Stimulated activated CD4-positive, alpha-beta T cell treated with anti-CD3 and anti-CD28 coated beads, Interleukin-15, amount 100 ng/mL, for 24 hours (primary cell): ENCODE measurements at regions not wholly inside any gene's neighbourhood (a gene's known extent, or its start where the extent isn't known, plus 50 kb on each side); places are given as distances from the start of the nearest gene placed in this dataset.
"Not testable (repeated sequence)": the region's sequence is repeated elsewhere in the genome, so short reads cannot be mapped to it uniquely, and the experiment has no call there.

Source experiments
- DNase-seq: peaks from one replicate; pipeline ENCODE4 v3.0.0-alpha.2; 2020

DNA sequence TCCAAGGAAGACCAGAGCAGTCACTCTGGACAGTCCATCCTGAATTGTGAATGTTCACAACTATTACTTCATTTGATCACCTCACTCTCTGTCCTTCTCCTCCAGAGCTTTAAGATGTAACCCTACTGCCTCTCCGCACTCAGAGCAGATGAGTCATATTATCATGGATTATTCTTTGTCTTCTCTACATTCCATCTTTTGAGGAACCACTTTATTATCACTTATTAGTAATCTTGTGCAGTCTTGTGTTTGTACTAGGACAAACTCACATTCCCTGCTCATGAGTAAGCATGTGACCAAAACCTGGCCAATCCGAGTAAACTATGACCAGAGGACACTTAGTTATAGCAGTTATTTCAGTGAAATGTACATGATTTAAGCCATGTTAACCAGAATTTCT lies 401.5 kb upstream of the ADGRB3 start:
- no peak for DNase-seq

DNA sequence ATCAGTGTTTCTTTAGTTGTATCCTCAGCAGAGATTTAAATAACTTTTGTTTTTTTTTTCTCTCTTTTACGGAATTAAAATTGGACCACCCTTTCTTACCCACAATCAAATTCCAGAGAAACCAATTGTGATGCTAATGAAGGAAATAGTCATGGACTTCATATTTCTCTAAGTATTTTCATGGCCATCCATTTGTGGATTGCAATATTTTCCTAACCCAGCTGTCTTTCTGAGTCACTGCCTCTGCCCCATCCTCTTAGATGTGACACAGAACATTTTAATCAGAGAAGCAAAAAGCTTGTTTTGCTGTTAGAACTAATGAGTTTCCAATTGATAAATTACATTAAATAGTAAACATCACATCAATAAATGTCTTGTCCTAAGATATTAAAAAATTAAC lies 405.5 kb upstream of the ADGRB3 start:
- no peak for DNase-seq

DNA sequence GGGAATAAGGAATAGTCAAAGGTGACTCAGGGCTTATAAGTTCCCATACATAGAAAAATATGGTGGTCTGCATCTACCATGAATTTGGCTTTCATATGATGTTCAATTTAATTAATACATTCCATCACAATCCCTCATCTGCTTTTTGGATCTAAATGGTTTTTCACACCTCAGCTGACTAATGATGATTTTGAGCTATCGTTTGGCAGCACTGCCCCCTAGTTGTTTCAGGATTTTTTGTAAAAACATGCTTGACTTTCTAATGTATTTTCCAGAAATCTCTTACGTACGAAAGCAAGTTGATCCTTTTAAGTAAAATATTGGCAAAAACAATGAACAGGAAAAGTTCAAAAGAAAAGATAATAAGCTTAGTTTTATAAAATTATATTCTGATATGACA lies 408.6 kb upstream of the ADGRB3 start:
- no peak for DNase-seq

DNA sequence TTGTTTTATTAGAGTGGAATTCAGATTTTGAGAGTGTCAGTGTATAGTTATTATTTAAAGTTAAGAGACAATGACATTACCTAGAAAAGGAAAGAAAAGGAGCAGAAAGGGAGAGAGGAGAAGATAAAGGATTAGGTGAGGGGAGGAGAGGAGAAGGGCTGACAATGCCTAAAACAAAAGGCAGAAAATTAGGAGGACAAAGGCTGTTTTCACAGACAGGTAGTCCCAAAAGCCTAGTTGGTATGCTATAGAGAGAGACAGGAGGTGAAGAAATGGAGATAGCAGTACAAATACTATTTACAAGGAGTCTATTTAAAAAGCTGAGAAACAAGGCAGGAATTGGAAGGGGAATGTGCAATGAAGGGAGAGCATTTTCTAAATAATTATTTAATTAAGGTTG lies 409.4 kb upstream of the ADGRB3 start:
- no peak for DNase-seq

DNA sequence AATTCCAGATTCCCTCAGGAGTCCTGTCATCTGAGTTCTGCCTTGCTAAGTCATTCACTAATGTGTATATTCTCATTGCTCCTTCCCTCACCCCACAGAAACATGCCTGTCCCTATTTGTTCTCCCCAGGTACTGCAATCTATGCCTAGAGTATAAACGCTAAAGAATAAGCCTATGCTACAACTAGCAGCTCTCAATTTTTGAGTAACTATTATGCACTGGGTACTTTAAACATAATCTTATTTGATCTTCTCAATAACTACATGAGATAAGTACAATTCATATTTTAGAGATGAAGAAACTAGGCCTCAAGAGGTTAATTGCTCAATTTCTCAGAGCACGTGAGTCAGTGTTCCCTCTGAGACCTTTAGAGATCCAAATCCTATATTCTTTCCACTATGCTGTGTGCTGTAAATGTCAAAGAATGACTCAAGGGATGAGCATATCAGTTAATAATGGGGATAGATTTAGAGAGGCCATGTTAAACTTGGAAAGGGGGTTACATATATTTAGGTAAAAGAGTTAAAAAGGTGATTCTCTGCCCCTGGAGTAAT lies 423.8 kb upstream of the ADGRB3 start:
- DNase-seq, result no peak

DNA sequence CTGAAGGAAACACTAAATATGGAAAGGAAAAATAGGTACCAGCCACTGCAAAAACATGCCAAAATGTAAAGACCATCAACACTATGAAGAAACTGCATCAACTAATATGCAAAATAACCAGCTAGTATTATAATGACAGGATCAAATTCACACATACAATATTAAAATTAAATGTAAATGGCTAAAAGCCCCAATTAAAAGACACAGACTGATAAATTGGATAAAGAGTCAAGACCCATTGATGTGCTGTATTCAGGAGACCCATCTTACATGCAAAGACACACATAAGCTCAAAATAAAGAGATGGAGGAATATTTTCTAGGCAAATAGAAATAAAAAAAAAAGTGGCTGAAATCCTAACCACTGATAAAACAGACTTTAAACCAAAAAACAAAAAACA lies 427.5 kb upstream of the ADGRB3 start:
- DNase-seq, result not testable (repeated sequence)

DNA sequence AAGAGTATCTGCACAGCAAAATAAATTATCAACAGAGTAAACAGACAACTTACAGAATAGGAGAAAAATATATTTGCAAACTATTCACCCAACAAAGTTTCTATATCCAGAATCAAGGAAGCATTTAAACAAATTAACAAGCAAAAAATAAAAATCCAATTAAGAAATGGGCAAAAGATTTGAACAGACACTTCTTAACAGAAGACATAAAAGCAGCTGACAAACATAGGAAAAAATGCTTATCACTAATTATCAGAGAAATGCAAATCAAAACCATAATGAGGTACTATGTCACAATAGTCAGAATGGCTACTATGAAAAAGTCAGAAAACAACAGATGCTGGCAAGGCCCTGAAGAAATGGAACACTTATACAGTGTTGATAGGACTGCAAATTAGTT lies 434.2 kb upstream of the ADGRB3 start:
- DNase-seq, result no peak

DNA sequence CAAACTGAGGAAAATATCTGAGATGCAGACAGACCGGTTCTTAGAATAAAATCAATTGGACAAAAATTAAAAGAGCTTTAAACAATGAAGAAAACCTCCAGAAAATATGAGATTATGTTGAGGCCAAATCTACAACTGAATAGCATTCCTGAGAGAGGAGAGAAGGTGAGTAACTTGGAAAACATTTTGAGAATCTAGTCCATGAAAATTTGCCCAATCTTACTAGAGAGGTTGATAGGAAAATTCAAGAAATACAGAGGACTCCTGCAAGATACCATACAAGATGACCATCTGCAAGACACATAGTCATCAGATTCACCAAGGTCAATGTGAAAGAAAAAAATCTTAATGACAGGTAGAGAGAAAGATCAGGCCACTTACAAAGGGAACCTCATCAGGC lies 437.7 kb upstream of the ADGRB3 start:
- DNase-seq, result no peak

DNA sequence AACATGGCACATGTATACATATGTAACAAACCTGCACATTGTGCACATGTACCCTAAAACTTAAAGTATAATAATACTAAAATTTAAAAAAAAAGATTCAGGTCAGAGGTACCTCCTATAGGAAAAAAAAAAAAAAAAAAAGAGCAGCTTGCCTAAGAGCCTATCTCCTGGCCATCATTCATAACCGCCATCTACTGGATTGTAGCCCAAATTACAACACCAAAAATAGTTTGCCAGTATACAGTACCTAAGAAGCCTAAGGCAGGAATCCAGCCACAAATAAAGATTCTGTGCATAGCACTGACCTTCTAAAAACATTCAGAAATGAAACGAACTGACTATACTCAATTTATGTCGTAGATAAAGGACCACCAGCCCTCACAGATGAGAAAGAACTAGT lies 438.4 kb upstream of the ADGRB3 start:
- DNase-seq, result no peak

DNA sequence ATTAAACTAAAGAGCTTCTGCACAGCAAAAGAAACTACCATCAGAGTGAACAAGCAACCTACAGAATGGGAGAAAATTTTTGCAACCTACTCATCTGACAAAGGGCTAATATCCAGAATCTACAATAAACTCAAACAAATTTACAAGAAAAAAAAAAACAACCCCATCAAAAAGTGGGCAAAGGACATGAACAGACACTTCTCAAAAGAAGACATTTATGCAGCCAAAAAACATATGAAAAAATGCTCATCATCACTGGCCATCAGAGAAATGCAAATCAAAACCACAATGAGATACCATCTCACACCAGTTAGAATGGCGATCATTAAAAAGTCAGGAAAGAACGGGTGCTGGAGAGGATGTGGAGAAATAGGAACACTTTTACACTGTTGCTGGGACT lies 439.3 kb upstream of the ADGRB3 start:
- DNase-seq, result not testable (repeated sequence)

DNA sequence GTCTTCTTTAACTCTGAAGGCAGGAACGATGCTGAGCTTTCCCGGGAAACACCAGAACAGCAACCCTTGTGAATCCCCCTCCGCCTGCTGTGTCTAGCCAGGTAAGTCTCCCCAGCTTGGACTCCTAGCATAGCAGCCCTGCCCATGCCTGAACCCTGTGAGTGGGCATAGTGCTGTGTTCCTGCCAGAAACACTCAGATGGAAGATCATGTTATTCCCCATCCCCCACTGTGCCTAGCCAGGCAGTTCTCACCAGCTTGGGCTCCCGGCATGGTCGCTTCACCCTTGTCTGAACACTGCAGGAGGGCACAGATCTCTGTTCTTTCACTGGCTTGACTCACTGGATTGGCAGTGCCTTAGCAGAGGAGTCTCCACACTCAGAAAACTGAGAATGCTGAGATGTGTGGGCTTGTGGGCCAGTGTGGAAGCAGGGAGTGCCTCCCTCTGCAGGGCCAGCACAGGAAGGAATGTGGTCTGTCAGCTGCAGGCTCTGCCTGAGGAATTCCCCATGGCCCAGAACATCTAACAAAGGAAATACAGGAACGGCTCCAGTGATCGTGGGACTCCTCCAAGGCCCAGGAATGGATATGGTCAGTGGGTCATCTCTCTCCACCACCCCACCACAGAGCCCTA lies 440.1 kb upstream of the ADGRB3 start:
- DNase-seq, result no peak

DNA sequence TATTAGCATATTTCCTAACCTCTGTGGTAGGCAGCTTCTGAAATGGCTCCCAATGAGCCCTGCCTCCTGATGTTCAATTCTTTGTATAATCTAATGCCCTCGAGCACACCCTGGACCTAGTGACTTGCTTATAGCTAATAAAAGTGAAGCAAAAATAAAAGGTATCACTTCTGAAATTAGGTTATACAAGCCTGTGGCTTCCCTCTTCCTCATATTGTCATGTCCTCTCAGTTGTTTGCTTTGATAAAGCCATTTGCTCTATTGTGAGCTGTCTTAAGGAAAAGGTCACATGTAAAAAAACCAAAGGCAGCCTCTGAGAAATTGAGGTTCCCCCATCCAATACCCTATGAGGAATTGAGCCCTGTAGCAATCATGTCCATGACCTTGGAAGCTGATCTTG lies 442.1 kb upstream of the ADGRB3 start:
- no peak for DNase-seq

DNA sequence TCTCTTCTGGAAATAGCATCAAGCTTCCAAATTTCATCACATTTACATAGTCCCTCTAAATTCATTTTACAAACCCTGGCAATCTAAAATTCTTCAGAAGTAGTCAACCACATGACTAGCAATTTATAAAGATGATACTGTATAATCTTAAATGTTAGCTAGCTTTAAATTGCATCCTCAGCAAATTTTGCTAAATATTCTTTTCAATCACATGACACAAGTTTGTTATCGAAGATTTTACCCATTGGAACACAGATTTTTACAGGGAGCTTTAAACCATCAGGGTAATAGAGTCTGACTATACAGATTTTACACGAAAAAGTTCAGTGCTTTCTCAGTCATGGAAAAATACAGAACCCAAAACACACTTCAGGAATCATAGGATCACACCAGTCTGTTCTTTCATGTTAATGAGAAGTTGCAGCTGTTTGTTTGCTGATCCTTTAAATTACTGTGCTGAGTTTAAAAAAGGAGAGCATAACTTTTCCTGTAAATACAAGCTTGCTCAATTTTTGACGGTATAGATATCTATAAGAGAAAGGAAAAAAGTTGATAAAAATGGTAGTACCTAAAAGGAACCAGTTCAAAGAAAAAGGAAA lies 445.8 kb upstream of the ADGRB3 start:
- DNase-seq, result no peak

DNA sequence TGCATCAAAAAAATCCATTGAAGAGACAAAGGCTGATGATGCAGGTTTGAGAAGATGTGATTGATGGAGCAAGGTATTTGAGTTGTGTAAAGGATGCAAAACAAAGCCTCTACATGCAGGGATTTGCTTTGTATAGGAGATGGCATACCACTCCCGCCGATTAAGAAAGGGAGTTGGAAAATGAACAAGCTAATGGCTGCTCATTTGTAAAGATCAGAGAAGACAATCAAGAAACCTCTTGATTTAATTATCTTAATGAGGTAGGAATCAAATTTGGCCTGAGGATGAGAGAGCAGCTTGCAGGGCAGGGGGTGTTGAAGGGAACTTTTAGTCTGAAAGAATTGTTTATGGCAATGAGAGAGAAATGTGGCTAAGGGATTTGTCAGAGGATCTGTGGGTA lies 448.2 kb upstream of the ADGRB3 start:
- DNase-seq, result no peak

DNA sequence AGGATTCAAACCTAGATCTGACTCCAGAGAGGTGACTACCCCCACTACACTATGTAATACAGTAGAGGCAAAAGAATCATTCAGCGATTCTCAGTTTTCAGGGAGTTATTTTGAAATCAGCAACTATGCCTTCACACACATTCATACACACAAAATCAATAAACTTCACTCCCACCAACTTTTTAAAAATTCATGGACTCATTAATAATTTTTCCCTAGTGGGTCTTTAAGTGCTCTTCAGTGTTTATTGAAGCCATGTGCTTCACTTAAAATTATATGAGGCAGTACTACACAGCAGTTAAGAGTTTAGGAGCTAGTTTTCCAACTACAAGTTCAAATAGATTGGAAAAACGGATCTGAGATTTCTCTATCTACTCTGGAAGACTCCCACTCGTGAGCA lies 452.7 kb upstream of the ADGRB3 start:
- DNase-seq, result no peak

DNA sequence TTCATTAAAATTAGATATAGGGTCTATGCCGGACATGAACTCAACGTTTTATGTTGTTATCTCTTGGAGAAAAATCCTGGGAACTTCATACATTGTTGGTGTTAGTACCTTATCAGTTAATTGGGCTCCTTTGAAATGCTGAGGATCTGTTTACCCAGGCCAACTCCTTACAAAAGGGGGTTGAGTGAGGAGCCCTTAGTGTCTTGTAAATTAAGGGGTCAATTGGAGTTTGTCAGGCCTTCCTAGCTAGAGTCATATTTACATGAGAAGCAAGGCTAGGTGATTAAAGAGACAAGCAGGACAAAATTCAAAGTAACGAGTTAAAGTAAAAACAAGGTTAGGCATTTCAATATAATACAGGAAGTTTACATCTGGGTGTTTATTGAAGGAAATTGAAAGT lies 454.1 kb upstream of the ADGRB3 start:
- DNase-seq, result not testable (repeated sequence)

DNA sequence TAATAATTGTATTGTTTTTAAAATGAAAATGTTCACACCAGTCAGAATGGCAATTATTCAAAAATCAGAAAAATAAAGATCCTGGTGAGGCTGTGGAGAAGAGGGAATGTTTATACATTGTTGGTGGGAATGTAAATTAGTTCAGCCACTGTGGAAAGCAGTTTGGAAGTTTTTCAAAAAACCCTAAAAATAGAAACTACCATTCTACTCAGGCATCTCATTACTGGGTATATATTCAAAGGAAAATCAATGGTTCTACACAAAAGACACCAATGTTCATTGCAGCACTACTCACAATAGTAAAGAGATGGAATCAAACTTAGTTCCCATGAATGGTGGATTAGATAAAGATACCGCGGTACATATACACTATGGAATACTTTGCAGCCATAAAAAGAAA lies 461.5 kb upstream of the ADGRB3 start:
- DNase-seq, result no peak

DNA sequence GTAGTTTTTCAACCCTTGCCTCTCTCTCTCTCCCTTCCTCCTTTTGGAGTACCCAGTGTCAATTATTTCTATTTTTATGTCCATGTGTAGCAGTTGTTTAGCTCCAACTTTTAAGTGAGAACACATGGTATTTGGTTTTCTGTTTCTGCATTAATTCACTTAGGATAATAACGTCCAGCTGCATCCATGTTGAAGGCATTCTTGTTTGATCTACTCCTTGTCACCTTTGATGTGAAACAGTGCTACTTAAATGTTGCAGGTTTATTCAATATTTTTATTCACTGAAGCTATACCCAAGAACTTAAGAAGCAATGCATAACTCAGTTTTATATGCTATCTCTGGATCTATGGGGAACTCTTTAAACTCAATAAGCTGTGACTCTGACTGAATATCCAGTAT lies 465.2 kb upstream of the ADGRB3 start:
- no peak for DNase-seq

DNA sequence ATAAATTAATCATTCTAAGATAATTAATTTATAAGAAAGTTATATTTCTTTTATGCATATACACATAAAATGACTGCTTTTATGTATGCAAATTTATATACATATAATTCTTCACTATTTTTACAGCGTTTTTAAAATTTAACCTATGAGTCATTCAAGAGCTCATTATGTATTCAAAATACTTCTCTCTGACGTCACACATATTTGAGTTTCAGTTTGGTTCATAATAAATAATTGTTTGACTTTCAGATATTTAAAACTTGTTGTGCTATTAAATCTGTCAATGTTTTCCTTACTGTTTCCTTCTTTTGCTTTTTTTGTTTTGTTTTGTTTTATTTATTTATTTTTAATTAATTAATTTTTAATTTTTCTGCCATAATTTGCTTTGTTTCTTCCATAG lies 467.5 kb upstream of the ADGRB3 start:
- DNase-seq, result no peak

DNA sequence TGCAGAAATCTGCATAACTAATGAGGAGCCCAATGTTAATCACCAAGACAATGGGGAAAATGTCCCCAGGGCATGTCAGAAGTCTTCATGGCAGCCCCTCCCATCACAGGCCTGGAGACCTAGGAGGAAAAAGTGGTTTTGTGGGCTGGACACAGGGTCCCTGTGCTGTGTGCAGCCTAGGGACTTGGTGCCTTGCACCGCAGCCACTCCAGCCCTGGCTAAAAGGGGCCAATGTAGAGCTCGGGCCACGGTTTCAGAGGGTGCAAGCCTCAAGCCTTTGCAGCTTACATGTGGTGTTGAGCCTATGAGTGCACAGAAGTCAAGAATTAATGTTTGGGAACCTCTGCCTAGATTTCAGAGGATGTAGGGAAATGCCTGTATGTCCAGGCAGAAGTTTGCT lies 474.3 kb upstream of the ADGRB3 start:
- not testable (repeated sequence) for DNase-seq

DNA sequence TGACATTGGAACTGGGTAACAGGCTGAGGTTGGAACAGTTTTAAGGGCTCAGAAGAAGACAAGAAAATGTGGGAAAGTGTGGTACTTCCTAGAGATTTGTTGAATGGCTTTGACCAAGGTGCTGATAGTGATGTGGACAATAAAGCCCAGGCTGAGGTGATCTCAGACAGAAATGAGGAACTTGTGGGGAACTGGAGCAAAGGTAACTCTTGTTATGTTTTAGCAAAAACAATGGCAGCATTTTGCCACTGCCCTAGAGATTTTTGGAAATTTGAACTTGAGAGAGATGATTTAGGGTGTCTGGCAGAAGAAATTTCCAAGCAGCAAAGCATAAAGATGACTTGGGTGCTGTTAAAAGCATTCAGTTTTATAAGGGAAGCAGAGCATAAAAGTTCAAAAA lies 474.7 kb upstream of the ADGRB3 start:
- no peak for DNase-seq

DNA sequence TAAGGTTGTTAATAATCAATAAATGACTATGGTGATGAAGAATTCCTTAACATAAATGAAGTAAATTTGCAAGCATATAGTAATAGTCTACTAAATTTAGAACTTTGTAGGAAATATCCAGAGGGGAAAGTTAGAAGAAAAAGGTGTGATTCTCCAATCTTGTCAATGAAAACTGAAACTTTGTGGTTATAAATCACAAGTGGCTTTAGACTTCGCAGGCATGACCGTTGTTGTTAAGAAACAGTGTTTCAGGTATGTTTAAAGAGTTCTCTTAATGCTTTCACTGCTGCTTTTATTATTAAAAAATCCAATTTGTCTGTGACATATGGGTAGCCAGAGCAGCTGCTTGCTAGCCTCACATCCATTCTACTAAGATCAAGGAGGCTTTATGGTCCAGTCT lies 475.6 kb upstream of the ADGRB3 start:
- no peak for DNase-seq

DNA sequence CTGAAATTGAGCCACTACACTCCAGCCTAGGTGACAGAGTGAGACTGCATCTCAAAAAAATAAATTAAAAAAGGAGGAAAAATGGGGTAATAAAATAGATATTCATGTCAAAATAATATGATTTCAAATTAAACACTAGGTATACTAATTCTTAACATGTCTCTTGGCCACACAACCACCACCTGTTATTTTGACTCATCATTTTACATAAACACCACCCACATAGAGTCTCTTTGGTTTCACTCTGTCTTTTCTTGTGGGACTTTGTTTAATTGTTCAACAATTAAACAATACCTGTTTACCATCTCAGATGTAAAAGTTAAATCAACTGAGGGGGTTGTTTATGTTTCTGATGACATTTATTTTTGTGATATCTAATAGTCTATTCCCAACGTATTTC lies 476.8 kb upstream of the ADGRB3 start:
- DNase-seq, result no peak

DNA sequence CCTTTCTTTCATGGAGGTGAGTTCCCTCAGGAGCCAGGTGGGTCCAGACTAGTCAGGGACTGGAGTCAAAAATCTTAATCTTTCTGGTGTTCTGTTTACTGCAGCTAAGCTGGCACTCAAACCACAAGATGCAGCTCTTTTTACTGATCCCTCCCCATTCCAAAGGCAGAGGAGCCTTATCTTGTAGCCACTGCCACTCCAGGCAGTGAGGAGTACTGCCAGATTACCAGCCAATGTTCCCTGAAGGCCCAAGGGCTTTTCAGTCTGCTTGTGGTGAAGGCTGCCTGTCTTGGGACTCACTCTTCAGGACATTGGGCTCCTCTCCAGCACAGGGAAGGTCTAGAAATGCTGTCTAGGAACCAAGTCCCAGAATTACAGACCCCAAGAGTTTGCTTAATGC lies 490.4 kb upstream of the ADGRB3 start:
- no peak for DNase-seq

DNA sequence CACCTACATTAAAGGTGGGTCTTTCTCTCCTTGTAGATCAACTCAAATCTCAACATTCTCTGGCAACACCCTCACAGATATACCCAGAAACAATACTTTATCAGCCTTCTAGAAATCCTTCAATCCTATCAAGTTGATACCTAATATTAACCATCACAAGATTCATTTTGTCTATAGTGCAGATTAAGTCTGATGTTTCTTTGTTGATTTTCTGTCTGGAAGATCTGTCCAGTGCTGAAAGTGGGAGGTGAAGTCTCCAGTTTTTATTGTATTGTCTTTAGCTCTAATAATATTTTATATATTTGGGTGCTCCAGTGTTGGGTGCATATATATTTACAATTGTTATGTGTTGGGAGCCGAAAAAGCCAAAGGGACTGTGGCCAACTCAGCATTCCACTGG lies 493.9 kb upstream of the ADGRB3 start:
- no peak for DNase-seq
